Esophagus squamous epithelium (tissue), 5 donors: ENCODE measurements at regions not wholly inside any gene's neighbourhood (a gene's known extent, or its start where the extent isn't known, plus 50 kb on each side); places are given as distances from the start of the nearest gene placed in this dataset.

Experiments used
- DNase-seq: peaks from one replicate; lab custom pipeline; 2025; lab: John Stamatoyannopoulos, UW
- H3K27ac ChIP-seq, 4 donors: fragments of 200-600 bp; sonication (generic); one replicate each; pipeline ENCODE4 v1.5.1; 2016 to 2019; ENCODE audit warnings: mild to moderate bottlenecking in 1 of 4
- H3K27me3 ChIP-seq, 4 donors: fragments of 200-600 bp; sonication (generic); 1 replicate in 3 of 4; 2 replicates in 1 of 4; pipeline versions ENCODE4 v1.5.1 to v1.6.0; 2017 to 2021; ENCODE audit warnings: antibody characterized with exemption in 1 of 4
- H3K36me3 ChIP-seq, 3 donors: fragments of 200-600 bp; sonication (generic); one replicate each; pipeline ENCODE4 v1.5.1; 2016 to 2019
- H3K4me1 ChIP-seq, 3 donors: fragments of 200-600 bp; sonication (generic); one replicate each; pipeline ENCODE4 v1.5.1; 2017 to 2019
- H3K4me3 ChIP-seq, 4 donors: fragments of 200-600 bp; sonication (generic); 1 replicate in 3 of 4; 2 replicates in 1 of 4; pipeline ENCODE4 v1.5.1; 2016 to 2019; ENCODE audit warnings: mild to moderate bottlenecking in 2 of 4, moderate library complexity in 1 of 4
- H3K9me3 ChIP-seq, 3 donors: fragments of 200-600 bp; sonication (generic); one replicate each; pipeline ENCODE4 v1.5.1; 2016 to 2019
- POLR2A ChIP-seq, 4 donors: fragments of 450-650 bp; IDR thresholded peaks; one replicate each; pipeline ENCODE4 v1.6.1; 2017; ENCODE audit warnings: antibody characterized with exemption in 4 of 4, mild to moderate bottlenecking in 4 of 4, moderate library complexity in 3 of 4
- WGBS, 2 donors: methylation state at CpG; one replicate each; pipeline ENCODE4 v1.1.5; 2018; 5-methylcytosine and 5-hydroxymethylcytosine counted together
- intact Hi-C: fragments of 100-400 bp; cut with DNase I; formaldehyde crosslinking; loops from one replicate; pipeline ENCODE4 v1.15.0; 2022
- TF ChIP-seq, protein P1 (sequence below), 6 experiments: fragments of 450-650 bp in 4 of 6; fragments of 200-600 bp in 2 of 6; sonication (generic) in 2 of 6; IDR thresholded peaks; one replicate each; pipeline ENCODE4 v1.5.1; 2016 to 2019; ENCODE audit warnings: antibody characterized with exemption in 6 of 6, mild to moderate bottlenecking in 4 of 6, moderate library complexity in 4 of 6
- donor health status: DM: yes; HTN: yes; CAD: no.

DNA sequence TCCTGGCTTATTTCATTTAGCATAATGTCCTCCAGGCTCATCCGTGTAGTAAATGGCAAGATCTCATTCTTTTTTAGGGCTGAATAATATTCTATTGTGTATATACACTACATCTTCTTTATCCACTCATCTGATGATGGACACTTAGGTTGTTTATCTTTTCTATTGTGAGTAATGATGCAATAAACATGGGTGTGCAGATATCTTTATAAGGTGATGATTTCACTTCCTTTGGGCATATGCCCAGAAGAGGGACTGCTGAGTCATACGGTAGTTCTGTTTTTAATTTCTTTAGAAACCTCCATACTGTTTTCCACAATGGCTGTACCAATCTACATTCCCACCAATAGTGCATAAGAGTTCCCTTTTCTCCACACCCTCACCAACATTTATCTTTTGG lies 317.6 kb upstream of the CNKSR2 start:
- H3K36me3 ChIP-seq = no peaks in the 10 kb centered on the region
- H3K27ac ChIP-seq = no peak overlapping the region
- H3K9me3 ChIP-seq = peaks cover 0 to 8% (median 0%) of the 10 kb centered on the region in 3 donors
- H3K4me3 ChIP-seq = no peak overlapping the region
- H3K27me3 ChIP-seq = no peaks in the 10 kb centered on the region
- no peaks in the 10 kb centered on the region for H3K4me1 ChIP-seq
- intact Hi-C loops = no loop called here
- TF ChIP-seq, protein P1, sequence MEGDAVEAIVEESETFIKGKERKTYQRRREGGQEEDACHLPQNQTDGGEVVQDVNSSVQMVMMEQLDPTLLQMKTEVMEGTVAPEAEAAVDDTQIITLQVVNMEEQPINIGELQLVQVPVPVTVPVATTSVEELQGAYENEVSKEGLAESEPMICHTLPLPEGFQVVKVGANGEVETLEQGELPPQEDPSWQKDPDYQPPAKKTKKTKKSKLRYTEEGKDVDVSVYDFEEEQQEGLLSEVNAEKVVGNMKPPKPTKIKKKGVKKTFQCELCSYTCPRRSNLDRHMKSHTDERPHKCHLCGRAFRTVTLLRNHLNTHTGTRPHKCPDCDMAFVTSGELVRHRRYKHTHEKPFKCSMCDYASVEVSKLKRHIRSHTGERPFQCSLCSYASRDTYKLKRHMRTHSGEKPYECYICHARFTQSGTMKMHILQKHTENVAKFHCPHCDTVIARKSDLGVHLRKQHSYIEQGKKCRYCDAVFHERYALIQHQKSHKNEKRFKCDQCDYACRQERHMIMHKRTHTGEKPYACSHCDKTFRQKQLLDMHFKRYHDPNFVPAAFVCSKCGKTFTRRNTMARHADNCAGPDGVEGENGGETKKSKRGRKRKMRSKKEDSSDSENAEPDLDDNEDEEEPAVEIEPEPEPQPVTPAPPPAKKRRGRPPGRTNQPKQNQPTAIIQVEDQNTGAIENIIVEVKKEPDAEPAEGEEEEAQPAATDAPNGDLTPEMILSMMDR (IDR thresholded peaks at IDR 0.05) = no peak
- TF ChIP-seq POLR2A (IDR thresholded peaks at IDR 0.05) = no peak
- WGBS, 2 donors = 69 to 81% methylated on average over 2 of the region's 2 CpGs
- no peak for DNase-seq

DNA sequence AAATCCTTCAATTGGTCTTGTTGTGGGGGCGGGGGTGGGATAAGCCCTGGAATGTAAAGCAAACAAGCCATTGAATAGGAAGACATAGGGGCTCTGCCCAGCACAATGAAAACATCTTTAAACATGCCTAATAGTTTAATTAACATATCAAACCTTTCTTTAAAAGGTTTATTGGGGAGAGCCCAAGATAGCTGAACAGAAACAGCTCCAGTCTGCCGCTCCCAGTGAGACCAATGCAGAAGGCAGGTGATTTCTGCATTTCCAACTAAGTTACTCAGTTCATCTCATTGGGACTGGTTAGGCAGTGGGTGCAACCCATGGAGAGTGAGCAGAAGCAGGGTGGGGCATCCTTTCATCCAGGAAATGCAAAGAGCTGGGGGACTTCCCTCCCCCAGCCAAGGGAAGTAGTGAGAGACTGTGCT lies 327.2 kb upstream of the CNKSR2 start:
- no peak for DNase-seq
- H3K27me3 ChIP-seq = no peaks in the 10 kb centered on the region
- H3K36me3 ChIP-seq = no peaks in the 10 kb centered on the region
- 23% methylated on average over 2 of the region's 2 CpGs; no CpG with 5 or more reads in 1 of the 2 donors for WGBS, 2 donors
- no peaks in the 10 kb centered on the region for H3K9me3 ChIP-seq
- H3K27ac ChIP-seq = no peak overlapping the region
- intact Hi-C loops = no loop called here
- no peak overlapping the region for H3K4me3 ChIP-seq
- TF ChIP-seq POLR2A (IDR thresholded peaks at IDR 0.05) = no peak
- TF ChIP-seq, protein P1 (IDR thresholded peaks at IDR 0.05) = no peak
- no peaks in the 10 kb centered on the region for H3K4me1 ChIP-seq

DNA sequence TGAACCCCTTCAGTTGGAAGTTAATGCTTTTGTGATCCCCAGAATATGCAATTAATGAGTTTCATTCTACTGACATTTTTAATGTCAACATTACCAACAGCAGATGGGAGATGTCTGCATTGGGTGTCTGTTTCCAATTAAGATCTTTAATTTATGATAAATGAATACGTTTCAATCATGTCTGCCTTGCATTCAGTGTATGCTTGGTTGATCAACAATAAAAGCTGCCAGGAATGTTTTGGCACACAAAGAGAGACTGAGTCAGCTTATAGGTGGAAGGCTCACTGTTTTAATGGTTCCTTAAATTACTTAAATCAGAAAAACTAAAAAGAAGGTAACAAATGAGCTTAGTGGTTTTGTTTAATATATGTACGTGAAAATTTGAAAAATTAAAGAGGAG lies 359.9 kb upstream of the CNKSR2 start:
- intact Hi-C loops = no loop called here
- no peaks in the 10 kb centered on the region for H3K9me3 ChIP-seq
- WGBS, 2 donors = 17 to 18% methylated on average over 2 of the region's 2 CpGs
- no peaks in the 10 kb centered on the region for H3K36me3 ChIP-seq
- no peak overlapping the region for H3K4me3 ChIP-seq
- H3K4me1 ChIP-seq = no peaks in the 10 kb centered on the region
- no peak for DNase-seq
- no peak overlapping the region for H3K27ac ChIP-seq
- no peaks in the 10 kb centered on the region for H3K27me3 ChIP-seq
- TF ChIP-seq, protein P1 (IDR thresholded peaks at IDR 0.05) = no peak
- TF ChIP-seq POLR2A (IDR thresholded peaks at IDR 0.05) = no peak

DNA sequence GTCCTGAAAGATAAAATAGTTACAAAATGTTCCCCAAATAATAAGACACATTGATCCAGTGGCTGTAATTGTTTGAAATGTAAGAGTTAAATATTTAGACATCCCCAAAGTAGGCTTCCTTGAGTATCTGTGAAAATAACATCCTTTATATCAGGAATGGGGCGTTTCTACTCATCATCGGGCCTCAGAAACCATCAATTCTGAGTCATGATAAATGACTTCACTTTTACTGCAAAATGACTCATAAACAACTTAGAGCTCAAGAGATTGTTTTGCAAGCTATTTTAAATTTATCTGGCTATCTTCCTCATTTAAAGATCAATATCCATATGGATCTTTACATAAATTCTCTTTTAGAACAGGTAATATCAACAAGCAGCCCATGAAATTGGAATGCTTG lies 369.4 kb upstream of the CNKSR2 start:
- DNase-seq = no peak
- TF ChIP-seq POLR2A (IDR thresholded peaks at IDR 0.05) = no peak
- TF ChIP-seq, protein P1 (IDR thresholded peaks at IDR 0.05) = no peak
- Histone ChIP-seq H3K27me3 (no peaks in the 10 kb centered on the region), H3K4me3 (no peak overlapping the region), H3K4me1 (no peaks in the 10 kb centered on the region), H3K27ac (no peak overlapping the region), H3K9me3 (no peaks in the 10 kb centered on the region), H3K36me3 (no peaks in the 10 kb centered on the region)
- WGBS, 2 donors = 0 to 41% methylated on average over 2 of the region's 2 CpGs
- intact Hi-C loops = no loop called here

DNA sequence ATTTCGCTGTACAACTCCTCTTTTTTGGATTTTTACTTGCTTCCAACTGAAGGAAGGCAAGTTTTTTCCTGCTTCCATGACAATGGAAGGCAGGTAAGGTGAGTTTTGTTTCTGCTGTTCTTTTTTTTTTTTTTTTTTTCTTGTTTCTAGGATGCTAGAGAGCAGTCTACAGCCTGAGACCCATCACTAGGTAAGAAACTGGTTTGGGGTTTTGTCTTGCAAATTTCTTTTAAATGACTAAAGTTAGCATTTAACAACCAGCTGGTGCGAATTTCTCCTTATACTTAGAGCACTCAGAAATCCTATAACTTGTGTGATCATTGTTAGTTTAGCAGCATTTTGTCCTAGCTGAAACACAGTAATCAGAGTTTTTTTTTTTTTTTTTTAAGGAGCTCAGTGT lies 378.4 kb upstream of the CNKSR2 start:
- WGBS, 2 donors = 18 to 37% methylated on average over 2 of the region's 2 CpGs
- TF ChIP-seq, protein P1 (IDR thresholded peaks at IDR 0.05) = no peak
- no peak for TF ChIP-seq POLR2A (IDR thresholded peaks at IDR 0.05)
- Histone ChIP-seq H3K4me3 (no peak overlapping the region), H3K36me3 (no peaks in the 10 kb centered on the region), H3K27me3 (no peaks in the 10 kb centered on the region), H3K4me1 (no peaks in the 10 kb centered on the region), H3K9me3 (no peaks in the 10 kb centered on the region), H3K27ac (no peak overlapping the region)
- DNase-seq = no peak
- intact Hi-C loops = no loop called here
